Thoracic aorta (tissue), 2 donors: ENCODE measurements at regions not wholly inside any gene's neighbourhood (a gene's known extent, or its start where the extent isn't known, plus 50 kb on each side); places are given as distances from the start of the nearest gene placed in this dataset.

Experiments used
- ATAC-seq: fragments of 150-250 bp; one replicate; pipeline ENCODE4 v1.8.0; 2017; ENCODE audit warnings: low read depth; ENCODE audit not compliant: insufficient number of reproducible peaks, low FRiP score
- DNase-seq: peaks from one replicate; pipeline ENCODE4 v3.0.0-alpha.2; 2020; ENCODE audit warnings: low spot score
- H3K27ac ChIP-seq, 2 donors: fragments of 200-600 bp; sonication (generic); 1 replicate in 1 of 2; 2 replicates in 1 of 2; pipeline ENCODE4 v1.5.1; 2016; ENCODE audit warnings: mild to moderate bottlenecking in 2 of 2, moderate library complexity in 2 of 2
- H3K27me3 ChIP-seq: fragments of 200-600 bp; sonication (generic); replicated peaks from 2 replicates; pipeline ENCODE4 v1.6.0; 2016; ENCODE audit warnings: mild to moderate bottlenecking; ENCODE audit not compliant: insufficient read depth
- H3K36me3 ChIP-seq: fragments of 200-600 bp; sonication (generic); one replicate; pipeline ENCODE4 v1.5.1; 2016
- H3K4me1 ChIP-seq, 2 donors: fragments of 200-600 bp; sonication (generic); 1 replicate in 1 of 2; 2 replicates in 1 of 2; pipeline versions ENCODE4 v1.5.1 to v1.6.0; 2016; ENCODE audit warnings: low read depth in 2 of 2, mild to moderate bottlenecking in 1 of 2; ENCODE audit not compliant: control insufficient read depth in 1 of 2
- H3K4me3 ChIP-seq: fragments of 200-600 bp; sonication (generic); 2 replicates; pipeline ENCODE4 v1.5.1; 2016; ENCODE audit warnings: mild to moderate bottlenecking
- H3K9me3 ChIP-seq: fragments of 200-600 bp; sonication (generic); 2 replicates; pipeline ENCODE4 v1.5.1; 2016
- TF ChIP-seq, protein P1 (sequence below): fragments of 200-600 bp; sonication (generic); IDR thresholded peaks from one replicate; pipeline ENCODE4 v1.5.1; 2019; ENCODE audit warnings: antibody characterized with exemption

DNA sequence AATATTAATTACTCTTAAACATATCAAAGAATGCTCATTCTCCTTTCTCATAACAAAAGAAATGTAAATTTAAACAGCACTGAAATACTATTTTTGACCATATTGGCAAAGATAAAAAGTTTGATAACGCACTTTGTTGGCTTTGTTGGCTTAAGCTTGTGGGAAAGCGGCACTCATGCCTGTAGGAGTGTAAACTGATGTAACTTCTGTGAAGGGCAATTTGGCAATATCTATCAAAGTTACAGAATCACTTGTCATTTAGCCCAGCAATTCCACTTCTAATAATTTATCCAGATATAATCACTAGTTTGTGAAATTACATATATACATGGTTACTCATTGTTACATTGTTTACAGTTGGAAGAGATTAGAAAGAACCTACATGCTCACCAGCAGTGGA, 96.3 kb upstream of the FOXN2 start:
- TF ChIP-seq, protein P1, sequence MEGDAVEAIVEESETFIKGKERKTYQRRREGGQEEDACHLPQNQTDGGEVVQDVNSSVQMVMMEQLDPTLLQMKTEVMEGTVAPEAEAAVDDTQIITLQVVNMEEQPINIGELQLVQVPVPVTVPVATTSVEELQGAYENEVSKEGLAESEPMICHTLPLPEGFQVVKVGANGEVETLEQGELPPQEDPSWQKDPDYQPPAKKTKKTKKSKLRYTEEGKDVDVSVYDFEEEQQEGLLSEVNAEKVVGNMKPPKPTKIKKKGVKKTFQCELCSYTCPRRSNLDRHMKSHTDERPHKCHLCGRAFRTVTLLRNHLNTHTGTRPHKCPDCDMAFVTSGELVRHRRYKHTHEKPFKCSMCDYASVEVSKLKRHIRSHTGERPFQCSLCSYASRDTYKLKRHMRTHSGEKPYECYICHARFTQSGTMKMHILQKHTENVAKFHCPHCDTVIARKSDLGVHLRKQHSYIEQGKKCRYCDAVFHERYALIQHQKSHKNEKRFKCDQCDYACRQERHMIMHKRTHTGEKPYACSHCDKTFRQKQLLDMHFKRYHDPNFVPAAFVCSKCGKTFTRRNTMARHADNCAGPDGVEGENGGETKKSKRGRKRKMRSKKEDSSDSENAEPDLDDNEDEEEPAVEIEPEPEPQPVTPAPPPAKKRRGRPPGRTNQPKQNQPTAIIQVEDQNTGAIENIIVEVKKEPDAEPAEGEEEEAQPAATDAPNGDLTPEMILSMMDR = no peak
- H3K4me1 ChIP-seq = no peaks in the 10 kb centered on the region
- no peaks in the 10 kb centered on the region for H3K36me3 ChIP-seq
- DNase-seq (no peak), ATAC-seq (no peak)
- H3K27ac ChIP-seq = no peak overlapping the region
- H3K4me3 ChIP-seq = no peak overlapping the region
- H3K27me3 ChIP-seq = no peaks in the 10 kb centered on the region
- no peaks in the 10 kb centered on the region for H3K9me3 ChIP-seq

DNA sequence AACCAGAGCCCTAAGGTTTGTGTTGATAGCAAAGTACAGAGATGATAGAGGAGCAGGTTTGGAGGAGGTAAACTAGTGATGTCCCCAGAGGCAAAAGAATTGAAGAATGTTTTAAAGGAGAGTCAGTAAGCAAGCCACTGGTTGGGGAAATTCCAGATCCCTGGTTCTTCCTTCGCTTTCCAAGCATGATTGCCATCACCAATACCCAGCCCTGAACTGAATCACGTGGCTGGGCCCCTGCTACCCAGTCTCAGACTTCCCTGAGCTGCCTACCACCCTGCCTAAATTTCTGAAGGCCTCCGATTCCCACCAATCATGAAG, 95.3 kb upstream of the FOXN2 start:
- Histone ChIP-seq H3K4me1 (no peaks in the 10 kb centered on the region), H3K36me3 (no peaks in the 10 kb centered on the region), H3K4me3 (no peak overlapping the region), H3K27ac (no peak overlapping the region), H3K27me3 (no peaks in the 10 kb centered on the region), H3K9me3 (no peaks in the 10 kb centered on the region)
- DNase-seq (no peak), ATAC-seq (no peak)
- TF ChIP-seq, protein P1 = no peak

DNA sequence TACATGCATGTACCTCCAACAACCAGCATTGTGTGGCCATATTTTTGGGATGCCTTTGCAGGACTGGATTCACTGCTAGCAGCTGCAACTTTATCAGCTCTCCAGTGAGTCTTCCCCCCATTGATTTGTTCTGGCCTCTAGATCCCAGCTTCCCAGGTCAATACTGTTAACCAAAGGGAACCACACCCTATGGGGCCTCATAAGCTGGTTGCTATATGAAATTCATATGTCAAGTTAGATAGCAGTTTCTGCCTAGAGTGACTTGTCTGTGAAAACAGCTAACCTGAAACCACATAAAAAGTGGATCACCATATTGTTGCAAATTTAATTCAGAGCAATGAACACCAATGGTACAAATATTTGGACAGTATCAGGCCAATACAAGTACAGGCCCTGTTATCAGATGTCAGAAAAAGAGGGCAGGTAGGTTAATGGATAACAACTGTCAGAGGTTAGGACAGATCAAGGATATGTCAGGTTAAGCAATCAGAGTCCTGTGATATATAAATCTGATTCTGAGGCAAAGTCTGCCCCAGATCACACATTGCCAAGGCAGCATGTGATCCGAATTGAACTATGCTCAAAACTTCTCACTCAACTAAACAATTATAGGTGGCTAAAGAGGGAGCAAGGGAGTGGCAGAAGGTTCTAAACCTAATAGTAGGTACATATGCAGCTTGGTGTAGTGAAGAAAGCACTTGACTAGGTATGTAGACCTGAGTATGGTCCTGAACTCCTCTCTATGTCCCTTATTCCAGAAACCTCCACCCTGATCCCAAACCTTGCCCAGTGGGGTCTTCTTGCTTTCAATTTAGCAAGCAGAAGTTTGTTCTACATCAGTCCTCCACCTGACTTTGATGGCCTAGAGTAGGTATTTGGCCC, 94.7 kb upstream of the FOXN2 start:
- no peaks in the 10 kb centered on the region for H3K4me1 ChIP-seq
- no peaks in the 10 kb centered on the region for H3K9me3 ChIP-seq
- H3K27ac ChIP-seq = no peak overlapping the region
- no peak for ATAC-seq
- H3K27me3 ChIP-seq = no peaks in the 10 kb centered on the region
- no peaks in the 10 kb centered on the region for H3K36me3 ChIP-seq
- H3K4me3 ChIP-seq = no peak overlapping the region
- no peak for DNase-seq
- TF ChIP-seq, protein P1 = no peak

DNA sequence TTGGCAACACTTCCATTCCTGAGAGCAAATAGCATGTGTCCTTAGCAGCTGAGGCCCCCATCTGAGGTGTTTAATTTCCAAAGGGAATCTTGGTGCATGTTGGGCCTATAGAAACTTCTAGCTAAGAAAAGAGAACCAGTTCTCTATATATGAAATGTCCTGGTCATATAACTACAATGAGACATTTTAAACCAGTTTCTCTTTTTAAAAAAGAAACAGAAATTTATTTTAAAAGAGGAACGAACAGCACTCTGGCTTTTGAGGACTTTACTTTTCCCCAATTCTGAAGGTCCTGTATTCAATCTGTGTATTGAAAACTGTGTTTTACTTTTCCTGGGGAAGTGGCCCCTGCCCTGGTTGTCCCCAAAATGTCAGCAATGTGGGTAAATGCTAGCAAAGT, 94.0 kb upstream of the FOXN2 start:
- TF ChIP-seq, protein P1 = no peak
- no peak for ATAC-seq
- H3K4me1 ChIP-seq = no peaks in the 10 kb centered on the region

DNA sequence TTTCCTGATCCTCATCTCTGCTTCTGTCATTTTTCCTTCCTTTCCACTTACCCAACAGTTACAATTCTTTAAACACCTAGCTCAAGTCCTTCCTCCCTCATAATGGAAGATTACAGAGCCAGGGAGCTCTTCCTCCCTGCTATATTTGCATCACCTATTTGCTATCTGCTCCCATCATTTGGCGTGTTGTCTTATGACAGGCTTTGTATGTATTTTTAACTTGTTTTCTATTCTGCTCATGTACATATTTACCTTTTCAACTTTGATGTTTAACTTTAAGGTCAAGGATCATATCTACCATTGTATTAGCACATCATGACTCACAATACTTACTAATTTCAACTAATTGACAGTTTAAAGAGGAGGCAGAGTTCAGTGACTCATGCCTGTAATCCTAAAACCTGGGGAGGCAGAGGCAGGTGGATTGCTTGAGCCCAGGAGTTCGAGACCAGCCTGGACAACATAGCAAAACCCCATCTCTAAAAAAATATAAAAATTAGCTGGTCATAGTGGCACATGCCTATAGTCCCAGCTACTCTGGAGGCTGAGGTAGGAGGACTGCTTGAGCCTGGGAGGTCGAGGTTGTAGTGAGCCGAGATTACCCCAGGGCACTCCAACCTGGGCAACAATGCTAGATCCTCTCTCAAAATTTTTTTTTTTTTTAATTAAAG, 92.5 kb upstream of the FOXN2 start:
- no peak for ATAC-seq
- Histone ChIP-seq H3K27ac (no peak overlapping the region), H3K4me1 (no peaks in the 10 kb centered on the region), H3K4me3 (no peak overlapping the region), H3K36me3 (no peaks in the 10 kb centered on the region), H3K9me3 (no peaks in the 10 kb centered on the region), H3K27me3 (no peaks in the 10 kb centered on the region)
- TF ChIP-seq, protein P1 = no peak
- no peak for DNase-seq

More for the DNA sequence above, 94.0 kb upstream of the FOXN2 start:
- no peak for DNase-seq
- no peak overlapping the region for H3K4me3 ChIP-seq
- H3K27me3 ChIP-seq = no peaks in the 10 kb centered on the region
- no peak overlapping the region for H3K27ac ChIP-seq
- H3K36me3 ChIP-seq = no peaks in the 10 kb centered on the region
- no peaks in the 10 kb centered on the region for H3K9me3 ChIP-seq
